ENCODE measurements at regions not wholly inside any gene's neighbourhood (a gene's known extent, or its start where the extent isn't known, plus 50 kb on each side); places are given as distances from the start of the nearest gene placed in this dataset.

DNA sequence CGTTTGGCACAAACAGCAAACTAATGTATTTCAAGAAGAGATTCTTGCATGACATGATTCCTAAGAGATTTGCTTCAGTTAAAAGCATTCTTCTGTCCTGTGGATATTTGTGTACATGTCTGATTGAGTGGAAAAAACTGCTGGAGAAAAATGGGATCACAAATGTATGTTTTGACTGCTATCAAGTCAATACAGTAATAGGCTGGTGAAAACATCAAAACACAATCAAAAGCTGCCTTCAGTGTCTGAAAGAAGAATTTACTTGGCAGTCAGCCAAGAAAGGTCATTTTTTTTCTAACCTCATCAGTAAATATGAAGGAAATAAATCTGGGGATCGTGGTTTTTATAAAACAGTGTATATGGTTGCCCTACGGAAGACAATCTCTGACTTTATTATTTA, 1214.8 kb downstream of the NSUN3 start:
- TF ChIP-seq, protein P1, sequence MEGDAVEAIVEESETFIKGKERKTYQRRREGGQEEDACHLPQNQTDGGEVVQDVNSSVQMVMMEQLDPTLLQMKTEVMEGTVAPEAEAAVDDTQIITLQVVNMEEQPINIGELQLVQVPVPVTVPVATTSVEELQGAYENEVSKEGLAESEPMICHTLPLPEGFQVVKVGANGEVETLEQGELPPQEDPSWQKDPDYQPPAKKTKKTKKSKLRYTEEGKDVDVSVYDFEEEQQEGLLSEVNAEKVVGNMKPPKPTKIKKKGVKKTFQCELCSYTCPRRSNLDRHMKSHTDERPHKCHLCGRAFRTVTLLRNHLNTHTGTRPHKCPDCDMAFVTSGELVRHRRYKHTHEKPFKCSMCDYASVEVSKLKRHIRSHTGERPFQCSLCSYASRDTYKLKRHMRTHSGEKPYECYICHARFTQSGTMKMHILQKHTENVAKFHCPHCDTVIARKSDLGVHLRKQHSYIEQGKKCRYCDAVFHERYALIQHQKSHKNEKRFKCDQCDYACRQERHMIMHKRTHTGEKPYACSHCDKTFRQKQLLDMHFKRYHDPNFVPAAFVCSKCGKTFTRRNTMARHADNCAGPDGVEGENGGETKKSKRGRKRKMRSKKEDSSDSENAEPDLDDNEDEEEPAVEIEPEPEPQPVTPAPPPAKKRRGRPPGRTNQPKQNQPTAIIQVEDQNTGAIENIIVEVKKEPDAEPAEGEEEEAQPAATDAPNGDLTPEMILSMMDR (IDR thresholded peaks at IDR 0.05; ENCODE audit: low read depth, low read length), result no peak
- no peak for TF ChIP-seq POLR2A (IDR thresholded peaks at IDR 0.05; ENCODE audit: extremely low read depth, insufficient read length)
